ENCODE measurements at regions not wholly inside any gene's neighbourhood (a gene's known extent, or its start where the extent isn't known, plus 50 kb on each side); places are given as distances from the start of the nearest gene placed in this dataset.

GRCh38 chr2:11038641-11039040, 116.6 kb upstream of the SLC66A3 start:
- Mint-ChIP-seq H3K27me3 (peaks cover 36% of the 10 kb centered on the region), H3K27ac (no peak overlapping the region), H3K36me3 (ENCODE audit: low read depth) (peaks cover 9% of the 10 kb centered on the region), H3K9me3 (peaks cover 31% of the 10 kb centered on the region), H3K4me3 (no peak overlapping the region), H3K4me1 (ENCODE audit: low read depth) (no peaks in the 10 kb centered on the region)
- ATAC-seq (no peak), DNase-seq (no peak)
- intact Hi-C loops (cut with micrococcal nuclease) = no loop called here
- TF ChIP-seq CTCF (IDR thresholded peaks at IDR 0.05) = no peak
- POLR2A ChIA-PET = no interaction called here
- CTCF ChIA-PET = no interaction called here

- Mint-ChIP-seq H3K36me3 (ENCODE audit: low read depth) (peaks cover 9% of the 10 kb centered on the region), H3K4me3 (no peak overlapping the region), H3K9me3 (peaks cover 29% of the 10 kb centered on the region), H3K4me1 (ENCODE audit: low read depth) (no peaks in the 10 kb centered on the region), H3K27me3 (peaks cover 32% of the 10 kb centered on the region), H3K27ac (no peak overlapping the region)
- no peak for TF ChIP-seq CTCF (IDR thresholded peaks at IDR 0.05)
- no peak for DNase-seq
- POLR2A ChIA-PET = no interaction called here
- ATAC-seq = no peak
- intact Hi-C loops (cut with micrococcal nuclease) = no loop called here
- CTCF ChIA-PET = no interaction called here
Observed at GRCh38 chr2:11040992-11041391, 114.3 kb upstream of the SLC66A3 start.

- intact Hi-C loops (cut with micrococcal nuclease) = no loop called here
- POLR2A ChIA-PET = no interaction called here
- Mint-ChIP-seq H3K4me1 (ENCODE audit: low read depth) (no peaks in the 10 kb centered on the region), H3K4me3 (no peak overlapping the region), H3K27me3 (peaks cover 21% of the 10 kb centered on the region), H3K27ac (no peak overlapping the region), H3K36me3 (ENCODE audit: low read depth) (peaks cover 3% of the 10 kb centered on the region), H3K9me3 (peaks cover 16% of the 10 kb centered on the region)
- CTCF ChIA-PET = no interaction called here
- ATAC-seq (no peak), DNase-seq (no peak)
- TF ChIP-seq CTCF (IDR thresholded peaks at IDR 0.05) = no peak
Observed at GRCh38 chr2:11042841-11043240, 112.4 kb upstream of the SLC66A3 start.

GRCh38 chr2:11043245-11043644, 112.0 kb upstream of the SLC66A3 start:
- Mint-ChIP-seq H3K9me3 (peaks cover 14% of the 10 kb centered on the region), H3K27ac (no peak overlapping the region), H3K27me3 (peaks cover 20% of the 10 kb centered on the region), H3K36me3 (ENCODE audit: low read depth) (peaks cover 3% of the 10 kb centered on the region), H3K4me1 (ENCODE audit: low read depth) (no peaks in the 10 kb centered on the region), H3K4me3 (no peak overlapping the region)
- DNase-seq (no peak), ATAC-seq (no peak)
- ChIA-PET POLR2A (no interaction called here), CTCF (no interaction called here)
- intact Hi-C loops (cut with micrococcal nuclease) = no loop called here
- no peak for TF ChIP-seq CTCF (IDR thresholded peaks at IDR 0.05)

GRCh38 chr2:11044201-11044600, 111.1 kb upstream of the SLC66A3 start:
- POLR2A ChIA-PET = no interaction called here
- Mint-ChIP-seq H3K9me3 (peaks cover 7% of the 10 kb centered on the region), H3K4me3 (no peak overlapping the region), H3K27me3 (peaks cover 22% of the 10 kb centered on the region), H3K27ac (no peak overlapping the region), H3K36me3 (ENCODE audit: low read depth) (peaks cover 3% of the 10 kb centered on the region), H3K4me1 (ENCODE audit: low read depth) (no peaks in the 10 kb centered on the region)
- no peak for ATAC-seq
- no peak for DNase-seq
- TF ChIP-seq CTCF (IDR thresholded peaks at IDR 0.05) = no peak
- CTCF ChIA-PET = no interaction called here
- intact Hi-C loops (cut with micrococcal nuclease) = no loop called here

Measured in activated CD8-positive, alpha-beta T cell treated with anti-CD3 and anti-CD28 coated beads for 36 hours (primary cell).